SW 1271 (cell line): ENCODE measurements at regions not wholly inside any gene's neighbourhood (a gene's known extent, or its start where the extent isn't known, plus 50 kb on each side); places are given as distances from the start of the nearest gene placed in this dataset.
A peak's percentile ranks its signal among the peaks of the same experiment; 100 is the strongest.

ENCODE experiments used
- DNase-seq, 2 experiments: peaks; one replicate each; lab custom pipeline; 2025; lab: John Stamatoyannopoulos, UW

DNA sequence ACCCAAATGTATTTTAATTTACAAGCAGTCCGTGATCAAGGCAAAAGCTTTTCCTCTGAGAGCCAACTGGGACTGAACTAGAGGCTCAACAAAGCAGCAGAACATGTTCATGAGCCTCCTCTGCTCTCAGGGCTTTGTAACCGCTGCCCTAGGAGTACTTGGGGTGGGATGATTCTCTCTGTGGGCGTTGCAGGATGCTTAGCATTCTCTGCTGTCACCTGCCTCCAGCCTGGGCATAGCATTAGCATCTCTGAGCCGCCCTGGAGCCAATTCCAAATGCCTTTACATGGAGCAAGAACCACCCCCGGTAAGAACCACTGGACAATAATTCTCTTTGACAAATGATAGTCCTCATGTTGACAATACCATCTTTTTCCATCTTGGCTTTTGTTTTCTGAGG, 237.6 kb upstream of the CDH4 start:
- no peak for DNase-seq

DNA sequence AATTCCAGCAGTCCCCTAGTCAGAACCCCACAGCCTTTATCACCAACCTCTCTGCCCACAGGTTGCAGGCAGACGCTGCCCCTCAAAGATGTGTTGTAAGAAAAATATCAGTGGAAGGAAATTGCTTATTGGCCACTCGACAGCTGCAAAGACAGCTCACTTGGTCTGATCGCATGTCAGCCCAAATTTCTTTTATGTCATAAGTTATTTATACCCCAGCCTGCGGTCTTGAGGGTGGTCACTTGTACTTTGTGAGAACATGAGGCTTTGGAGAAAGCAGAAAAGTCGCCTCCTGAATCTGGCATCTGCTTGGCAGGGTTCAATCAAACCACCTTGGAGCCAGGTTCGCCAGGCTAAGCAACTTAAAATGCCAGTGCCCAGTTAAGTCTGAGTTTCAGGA, 236.5 kb upstream of the CDH4 start:
- DNase-seq = no peak

DNA sequence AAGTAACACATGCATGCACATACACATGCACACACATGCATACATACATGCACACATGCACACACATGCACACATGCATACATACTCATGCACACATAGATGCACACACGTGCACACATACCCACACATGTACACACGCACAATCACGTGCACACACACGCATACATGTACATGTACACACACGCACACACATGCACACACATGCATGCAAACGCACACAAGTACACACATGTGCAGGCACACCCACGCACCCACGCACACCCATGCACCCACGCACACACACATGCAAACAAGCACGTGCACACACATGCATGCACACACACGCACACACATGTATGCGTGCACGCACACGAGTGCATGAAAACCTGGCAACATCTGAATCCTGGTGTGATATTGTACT, 232.7 kb upstream of the CDH4 start:
- DNase-seq = no peak

DNA sequence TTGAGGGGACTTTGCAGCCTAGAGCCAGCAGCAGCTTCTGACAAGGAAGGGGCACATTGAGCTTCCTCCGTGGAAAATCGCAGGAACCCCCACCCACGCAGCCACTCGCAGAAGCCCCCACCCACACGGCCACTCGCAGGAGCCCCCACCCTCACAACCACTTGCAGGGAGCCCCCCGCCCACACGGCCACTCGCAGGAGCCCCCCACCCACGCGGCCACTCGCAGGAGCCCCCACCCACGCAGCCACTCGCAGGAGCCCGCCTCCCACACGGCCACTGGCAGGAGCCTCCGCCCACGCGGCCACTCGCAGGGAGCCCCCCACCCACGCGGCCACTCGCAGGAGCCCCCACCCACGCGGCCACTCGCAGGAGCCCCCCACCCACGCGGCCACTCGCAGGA, 228.4 kb upstream of the CDH4 start:
- DNase-seq = no peak

DNA sequence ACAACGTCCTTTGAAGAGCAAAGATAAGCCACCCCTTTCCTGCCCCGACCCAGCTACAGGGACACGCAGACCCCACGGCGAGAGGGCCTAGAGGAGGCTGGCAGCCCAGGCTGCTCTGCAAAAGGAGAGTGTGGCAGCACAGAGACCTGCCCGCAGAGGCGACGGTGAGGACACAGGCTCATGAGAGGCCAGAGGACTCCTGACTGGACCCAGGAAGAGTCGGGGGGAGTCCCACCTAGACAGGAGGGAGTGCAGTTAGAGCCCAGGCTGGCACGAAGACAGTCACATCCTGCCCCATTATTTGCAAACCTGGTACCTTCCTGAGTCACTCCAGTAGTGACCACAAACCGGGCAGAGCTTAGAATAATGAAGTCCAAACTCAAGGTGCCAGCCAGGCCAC, 227.7 kb upstream of the CDH4 start:
- no peak for DNase-seq

DNA sequence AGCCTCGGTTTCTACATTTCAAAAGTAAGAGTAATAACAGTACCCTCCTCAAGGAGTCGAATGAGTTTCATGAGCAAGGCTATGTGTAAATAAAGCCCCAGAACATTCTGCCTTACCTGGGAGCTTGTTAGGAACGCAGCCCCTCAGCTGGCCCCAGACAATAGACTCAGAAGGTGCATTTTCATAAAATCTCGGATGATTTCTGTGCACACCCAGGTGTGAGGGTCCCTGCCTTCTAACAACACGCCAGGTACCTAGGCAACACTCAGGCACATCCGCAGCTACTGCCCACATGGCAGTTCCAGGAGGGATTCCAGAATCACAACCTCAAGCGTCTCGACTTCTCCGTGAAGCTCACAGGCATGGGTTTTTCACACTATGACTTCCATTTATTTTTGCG, 226.5 kb upstream of the CDH4 start:
- DNase-seq = no peak

DNA sequence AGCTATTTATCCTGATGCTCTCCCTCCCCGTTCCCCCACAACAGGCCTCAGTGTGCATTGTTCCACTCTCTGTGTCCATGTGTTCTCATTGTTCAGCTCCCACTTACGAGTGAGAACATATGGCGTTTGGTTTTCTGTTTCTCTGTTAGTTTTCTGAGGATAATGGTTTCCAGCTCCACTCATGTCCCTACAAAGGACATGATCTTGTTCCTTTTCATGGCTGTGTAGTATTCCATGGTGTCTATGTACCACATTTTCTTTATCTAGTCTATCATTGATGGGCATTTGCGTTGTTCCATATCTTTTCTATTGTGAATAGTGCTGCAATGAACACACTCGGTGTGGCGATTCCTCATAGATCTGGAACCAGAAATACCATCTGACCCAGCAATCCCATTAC, 225.9 kb upstream of the CDH4 start:
- no peak for DNase-seq

DNA sequence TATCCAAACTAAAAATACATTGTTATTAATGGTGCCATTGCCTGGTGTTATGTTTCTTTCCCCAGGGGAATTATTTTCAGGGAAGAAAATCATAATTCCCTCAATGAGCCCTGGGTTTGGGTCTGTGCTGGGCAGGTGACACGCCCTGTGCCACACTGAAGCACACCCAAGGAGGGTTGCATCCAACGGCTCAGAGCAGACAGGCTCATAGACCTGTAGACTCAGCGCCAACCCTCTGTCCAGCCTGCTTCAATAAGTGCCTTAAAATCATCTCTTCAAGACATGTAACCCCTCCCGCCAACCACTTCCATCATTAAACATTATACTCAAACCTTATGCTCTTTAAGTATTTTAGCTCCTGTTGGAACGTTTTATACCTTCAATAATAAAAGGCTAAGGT, 225.3 kb upstream of the CDH4 start:
- DNase-seq = no peak

DNA sequence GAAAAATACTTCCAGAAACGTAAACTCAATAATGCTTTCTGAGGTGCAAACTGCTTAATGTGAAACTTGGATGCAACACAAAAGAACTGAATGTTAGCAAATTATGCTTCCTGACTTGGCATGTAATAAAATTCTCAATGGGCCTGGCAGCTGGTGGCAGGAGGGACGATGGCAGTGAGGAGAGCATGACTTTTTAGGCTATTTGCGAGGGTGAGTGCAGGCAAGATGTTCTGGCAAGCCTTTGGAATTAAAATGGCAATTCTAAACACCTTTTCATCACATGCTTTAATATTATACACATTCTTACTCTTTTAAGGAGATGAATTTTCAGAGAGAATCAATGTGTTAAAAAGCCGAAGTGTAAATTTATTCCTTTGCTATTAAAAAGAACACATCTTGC, 224.8 kb upstream of the CDH4 start:
- DNase-seq = no peak

DNA sequence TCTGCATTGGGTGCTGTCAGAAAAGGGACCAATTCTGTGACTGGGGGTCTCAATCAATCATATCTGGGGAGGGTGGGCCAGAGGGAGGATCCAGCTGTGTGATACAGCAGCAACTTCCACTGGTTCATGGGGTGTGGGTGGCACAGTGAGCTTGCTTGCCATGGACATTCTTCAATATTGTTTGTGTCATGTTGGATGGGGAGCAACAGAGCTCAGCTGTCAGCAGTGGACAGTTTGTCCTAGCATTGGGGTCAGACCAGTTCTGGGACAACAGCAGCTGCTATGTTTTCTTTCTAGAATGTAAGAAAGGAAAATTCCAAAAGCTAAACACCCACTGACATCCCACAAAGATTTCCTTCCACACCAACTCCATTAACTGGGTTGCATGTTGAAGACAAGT, 221.9 kb upstream of the CDH4 start:
- DNase-seq = no peak

DNA sequence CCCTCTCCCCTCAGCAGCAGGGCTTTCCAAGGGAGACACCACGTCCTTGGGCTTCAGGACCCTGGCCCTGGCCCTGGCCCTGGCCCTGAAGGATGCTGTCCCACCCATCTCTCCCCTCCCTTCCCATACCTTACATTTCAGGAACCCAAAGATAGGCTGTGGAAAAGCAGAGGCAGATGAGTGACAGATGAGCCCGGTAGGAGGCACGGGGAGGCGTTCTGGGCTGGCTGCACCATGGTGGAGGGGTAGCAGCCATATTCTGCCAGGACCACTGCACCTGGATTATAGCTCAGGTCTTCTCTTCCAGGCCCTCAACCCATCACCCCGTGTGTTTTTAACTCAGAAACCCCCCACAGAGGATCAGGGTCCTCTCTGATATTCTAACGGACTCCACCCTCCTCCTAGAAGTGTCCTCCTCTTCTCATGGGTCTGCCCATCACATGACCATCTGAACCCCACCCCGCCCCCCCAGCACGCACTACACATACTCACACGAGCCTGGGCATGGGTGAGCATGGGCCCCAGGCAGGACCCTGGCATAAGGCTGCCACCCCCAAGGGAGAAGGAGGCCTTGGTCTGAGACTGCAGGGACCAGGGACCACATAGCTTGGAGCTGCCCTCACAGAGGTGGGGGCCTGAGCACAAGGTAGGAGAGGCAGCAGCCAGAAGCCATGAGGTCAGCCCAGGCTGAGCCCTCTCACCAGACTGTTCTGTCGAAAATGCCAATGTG, 220.8 kb upstream of the CDH4 start:
- no peak for DNase-seq

DNA sequence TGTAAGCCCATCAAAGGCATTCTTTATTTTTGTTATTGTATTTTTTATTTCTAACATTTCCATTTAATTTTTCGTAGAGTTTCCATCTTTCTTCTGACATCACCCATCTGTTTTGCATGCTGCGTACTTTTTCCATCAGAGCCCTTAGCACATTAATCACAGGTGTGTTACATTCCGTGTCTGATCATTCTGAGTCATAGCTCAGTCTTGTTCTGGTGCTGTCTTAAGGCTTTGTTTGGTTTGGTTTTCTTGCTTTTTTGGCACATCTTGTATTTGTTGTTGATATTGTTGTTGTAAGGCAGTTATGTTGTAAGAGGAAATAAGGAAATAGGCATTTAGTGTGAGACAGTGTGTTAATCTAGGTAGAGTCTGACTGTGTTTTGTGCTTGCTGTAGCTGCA, 214.6 kb upstream of the CDH4 start:
- DNase-seq = no peak

DNA sequence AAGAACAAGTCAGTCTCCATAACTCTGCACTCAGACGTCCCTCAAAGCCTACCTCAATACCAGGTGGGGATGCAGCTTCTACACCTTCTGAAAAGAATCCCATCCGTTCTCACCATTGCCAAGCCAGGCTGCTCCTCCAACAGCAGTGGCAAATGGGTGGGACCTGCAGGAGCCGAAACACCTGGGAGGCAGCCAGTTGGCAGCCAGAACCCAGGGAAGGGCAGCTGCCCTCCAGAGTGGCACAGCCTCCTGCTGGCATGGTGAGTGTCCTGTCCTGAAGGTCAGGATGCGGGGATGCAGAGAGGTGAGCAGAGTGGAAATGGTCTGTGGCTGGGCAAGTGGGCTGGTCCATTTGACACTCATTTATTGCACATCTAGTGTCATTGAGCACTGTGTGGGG, 210.6 kb upstream of the CDH4 start:
- no peak for DNase-seq

DNA sequence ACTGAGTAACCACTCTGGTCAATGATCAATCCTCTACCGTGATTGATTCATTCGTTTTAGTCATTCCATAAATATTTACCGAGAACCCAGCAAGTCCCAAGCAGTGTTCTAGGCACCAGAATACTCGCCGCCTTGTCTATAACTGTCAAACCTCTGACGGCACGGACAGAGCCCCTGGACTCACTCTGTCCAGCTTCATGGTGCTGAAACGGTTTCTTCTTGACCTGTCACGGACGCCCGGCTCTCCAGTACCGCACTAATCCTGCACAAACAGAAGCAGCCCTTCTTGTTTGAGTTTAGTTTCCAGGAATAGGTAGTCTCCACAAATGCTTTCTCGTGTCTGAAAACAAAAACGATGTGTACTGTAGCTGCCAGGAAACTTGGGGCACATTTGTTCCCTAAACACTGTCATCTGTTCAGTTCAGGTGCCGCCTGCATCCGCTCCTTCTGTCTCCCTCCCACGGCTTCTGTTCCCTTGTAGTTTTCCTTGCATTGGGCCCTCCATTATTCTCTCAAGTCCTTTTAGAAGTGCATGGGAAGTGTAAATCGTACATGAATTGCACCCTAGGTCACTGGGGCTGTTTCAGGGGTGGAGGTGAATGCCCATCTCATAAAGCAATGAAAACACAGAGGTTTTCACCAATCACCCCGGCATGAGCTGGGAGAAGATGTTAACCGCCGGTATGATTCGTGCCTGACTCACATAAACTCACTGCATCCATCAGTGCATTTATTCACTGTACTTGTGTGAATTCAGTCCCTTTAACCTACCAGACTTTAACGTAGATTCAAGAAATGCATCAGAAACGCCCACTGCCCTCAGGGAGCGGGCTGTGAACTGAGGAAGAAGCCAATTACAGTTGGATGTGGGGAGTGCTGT, 209.3 kb upstream of the CDH4 start:
- no peak for DNase-seq

DNA sequence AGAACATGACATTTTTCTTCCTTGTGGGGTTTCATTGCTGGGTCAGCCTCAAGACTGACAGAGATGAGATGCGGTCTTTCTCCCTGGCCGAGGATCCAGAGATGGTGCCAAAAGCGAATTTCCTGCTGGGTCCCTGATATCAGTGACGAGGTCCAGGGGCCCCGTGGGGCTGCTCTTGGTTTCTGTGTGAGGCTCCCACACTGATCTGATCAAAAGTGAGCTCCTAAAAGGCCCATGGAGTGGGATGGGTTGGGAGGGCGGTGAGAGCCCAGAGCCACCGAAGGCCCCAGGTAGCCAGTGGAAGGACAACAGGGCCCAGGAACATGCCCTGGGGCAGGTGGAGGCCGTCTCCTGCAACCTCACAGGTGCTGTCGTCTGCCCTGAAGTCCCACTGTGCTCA, 208.4 kb upstream of the CDH4 start:
- DNase-seq = no peak

DNA sequence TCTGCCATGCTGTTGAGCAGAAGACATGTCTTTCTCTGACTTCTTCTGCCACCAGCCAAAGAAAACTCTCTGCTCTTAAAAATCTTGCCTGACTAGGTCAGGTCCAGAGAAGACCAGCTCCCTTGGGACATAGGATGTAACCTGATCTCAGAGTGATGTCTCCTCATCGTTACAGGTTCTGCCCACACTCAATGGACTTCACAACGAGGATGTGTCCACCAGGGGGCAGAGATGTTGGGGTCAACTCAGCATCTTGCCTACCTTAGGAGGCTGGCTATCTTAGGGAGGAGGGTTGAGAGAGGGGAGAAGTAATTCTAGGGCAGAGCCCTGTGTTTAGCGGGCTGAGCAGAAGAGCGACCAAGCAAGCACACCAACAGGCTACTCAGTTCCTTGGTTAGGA, 207.6 kb upstream of the CDH4 start:
- DNase-seq = no peak

DNA sequence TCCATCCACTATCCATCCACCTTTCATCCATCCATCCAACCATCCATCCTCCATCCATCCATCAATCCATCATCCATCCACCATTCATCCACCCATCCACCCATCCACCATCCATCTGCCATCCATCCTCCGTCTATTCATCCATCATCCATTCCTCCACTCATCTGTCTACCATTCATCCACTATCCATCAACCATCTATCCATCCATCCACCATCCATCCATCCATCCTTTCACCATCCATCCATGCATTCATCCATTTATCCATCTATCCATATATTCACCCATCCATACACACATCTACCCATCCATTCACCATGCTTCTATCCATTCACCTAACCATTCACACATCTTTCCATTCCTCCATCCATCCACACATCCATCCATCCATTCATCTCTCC, 207.0 kb upstream of the CDH4 start:
- DNase-seq = no peak

DNA sequence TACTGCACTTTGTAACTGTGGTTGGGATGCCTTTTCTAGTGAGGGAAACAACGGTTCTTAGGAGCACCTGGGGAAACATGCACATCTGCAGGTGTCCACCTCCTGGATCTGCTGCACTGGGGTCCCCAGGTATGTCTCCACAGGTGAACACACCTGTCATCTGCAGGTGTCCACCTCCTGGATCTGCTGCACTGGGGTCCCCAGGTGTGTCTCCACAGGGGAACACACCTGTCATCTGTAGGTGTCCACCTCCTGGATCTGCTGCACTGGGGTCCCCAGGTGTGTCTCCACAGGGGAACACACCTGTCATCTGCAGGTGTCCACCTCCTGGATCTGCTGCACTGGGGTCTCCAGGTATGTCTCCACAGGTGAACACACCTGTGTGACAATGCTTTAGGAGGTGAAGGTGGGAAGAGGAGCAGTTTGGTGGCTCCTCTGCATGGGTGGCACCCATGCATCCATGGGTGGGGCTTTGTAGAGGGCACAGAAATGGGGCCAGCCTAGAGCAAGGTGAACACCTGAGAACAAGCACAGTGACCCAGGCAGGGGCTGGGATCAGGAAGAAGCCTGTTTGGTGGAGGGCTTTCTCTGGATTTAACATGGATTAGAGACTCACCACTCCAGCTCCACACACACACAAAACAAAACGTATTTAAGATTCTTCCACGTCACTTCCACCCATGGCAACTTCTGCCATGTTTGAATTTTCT, 206.0 kb upstream of the CDH4 start:
- DNase-seq = peak in 1 of 2 experiments; percentile 15

DNA sequence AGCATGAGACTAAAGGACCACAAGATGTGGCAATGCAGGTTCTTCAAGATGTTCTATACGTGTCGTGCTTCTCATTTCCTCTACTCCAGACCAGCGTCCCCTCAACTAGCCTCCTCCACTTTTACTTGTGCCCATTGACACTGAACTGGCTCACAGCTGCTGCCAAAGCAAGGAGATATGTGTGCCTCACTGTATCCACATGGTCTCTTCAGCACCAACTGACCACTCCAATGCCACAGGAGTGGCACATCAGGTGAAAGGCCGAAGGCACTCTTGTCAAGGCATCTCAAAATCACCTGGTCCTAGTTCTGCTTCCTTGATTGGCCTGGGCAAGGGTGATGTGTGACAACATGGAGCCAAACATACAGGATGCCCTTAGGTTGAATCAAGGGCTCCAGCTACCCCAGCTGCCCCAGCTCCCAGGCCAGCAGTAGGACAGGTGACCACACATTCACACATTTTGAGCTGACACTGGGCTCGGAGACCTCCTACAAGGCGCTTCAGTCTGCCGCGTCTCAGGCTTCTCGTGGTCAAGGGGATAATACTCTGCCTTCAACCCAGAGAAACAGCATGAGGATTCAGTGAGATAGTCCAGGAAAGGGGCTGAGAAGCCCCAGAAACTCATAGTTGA, 205.2 kb upstream of the CDH4 start:
- no peak for DNase-seq

DNA sequence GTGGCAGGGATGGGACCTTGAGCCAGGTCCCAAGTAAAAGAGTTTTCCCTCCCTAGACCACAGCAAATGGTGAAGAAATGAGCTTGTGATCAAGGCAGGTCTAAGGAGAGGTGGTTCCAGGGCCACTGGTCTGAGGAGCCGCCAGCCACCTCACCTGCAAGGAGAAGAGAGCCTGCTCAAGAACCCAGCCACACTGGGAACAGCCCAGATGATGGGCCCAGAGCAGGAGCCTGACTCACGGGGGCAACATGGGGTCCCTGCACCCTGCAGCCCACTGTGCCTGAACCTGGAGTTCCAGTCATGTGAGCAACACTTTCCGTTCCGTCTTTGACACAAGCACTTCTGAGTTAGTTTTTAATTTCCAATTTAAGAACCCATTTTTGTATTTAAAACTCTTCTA, 204.5 kb upstream of the CDH4 start:
- DNase-seq = no peak

DNA sequence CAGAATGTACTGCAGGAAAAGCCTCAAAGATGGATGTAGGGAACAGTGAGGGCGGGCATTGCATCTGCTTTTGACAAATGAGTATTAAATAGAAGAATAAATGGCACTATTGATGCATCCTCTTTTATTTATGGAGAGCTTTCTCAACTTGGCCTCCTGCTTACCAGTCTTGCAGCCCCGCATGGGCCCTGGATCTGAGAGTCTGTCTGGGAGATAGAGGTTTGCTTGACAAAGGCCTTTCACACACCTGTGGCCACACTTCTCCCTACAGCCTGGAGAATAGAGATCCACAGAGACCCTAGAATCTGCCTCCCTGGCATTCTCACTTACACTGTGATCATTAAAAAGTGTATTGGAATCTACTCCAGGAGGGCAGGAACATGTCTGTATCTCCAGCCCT, 203.8 kb upstream of the CDH4 start:
- DNase-seq = no peak

DNA sequence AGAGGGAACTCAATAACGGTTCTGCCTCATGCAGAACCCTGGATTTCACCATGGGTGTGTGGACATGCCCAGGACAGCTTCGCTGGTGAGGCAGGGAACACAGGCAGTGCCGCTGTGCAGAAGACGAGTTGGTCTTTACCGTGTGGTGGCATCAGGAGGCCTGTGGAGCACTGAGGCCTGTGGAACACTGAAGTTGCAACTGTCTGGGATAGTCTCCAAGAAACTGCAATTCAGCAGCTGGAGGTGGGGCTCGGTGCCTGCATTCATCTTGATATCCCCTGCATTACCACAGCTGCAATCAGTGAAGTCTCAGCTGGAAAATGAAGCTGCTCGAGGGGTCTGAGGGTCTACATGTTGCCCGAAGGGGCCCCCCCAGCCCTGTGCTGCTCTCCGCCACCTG, 202.4 kb upstream of the CDH4 start:
- DNase-seq = no peak
